ENCODE measurements at regions not wholly inside any gene's neighbourhood (a gene's known extent, or its start where the extent isn't known, plus 50 kb on each side); places are given as distances from the start of the nearest gene placed in this dataset.

DNA sequence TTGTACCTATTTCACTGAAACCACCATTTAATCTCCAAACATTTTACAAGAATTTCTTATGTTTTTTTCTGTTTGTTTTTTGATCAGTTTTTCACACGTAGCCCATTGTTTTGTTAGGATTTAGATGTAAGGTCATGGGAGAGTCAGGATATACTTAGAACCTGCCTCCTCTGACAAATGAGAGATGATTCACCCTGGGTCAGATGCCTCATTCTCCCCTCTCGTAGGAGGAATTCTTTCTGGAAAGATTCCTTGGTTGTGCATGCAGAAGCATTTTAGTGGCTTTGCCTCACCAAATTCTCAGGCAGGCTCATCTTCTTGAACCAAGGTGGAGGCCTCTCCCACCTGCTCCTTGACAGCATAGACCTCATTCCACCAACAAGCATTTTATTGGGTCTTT is 599.3 kb downstream of the SPRY1 start:
- TF ChIP-seq POLR2A (IDR thresholded peaks at IDR 0.05) (no peak), POLR2AphosphoS5 (IDR thresholded peaks at IDR 0.05) (no peak), EP300 (IDR thresholded peaks at IDR 0.05) (no peak)
- TF ChIP-seq, protein P1, sequence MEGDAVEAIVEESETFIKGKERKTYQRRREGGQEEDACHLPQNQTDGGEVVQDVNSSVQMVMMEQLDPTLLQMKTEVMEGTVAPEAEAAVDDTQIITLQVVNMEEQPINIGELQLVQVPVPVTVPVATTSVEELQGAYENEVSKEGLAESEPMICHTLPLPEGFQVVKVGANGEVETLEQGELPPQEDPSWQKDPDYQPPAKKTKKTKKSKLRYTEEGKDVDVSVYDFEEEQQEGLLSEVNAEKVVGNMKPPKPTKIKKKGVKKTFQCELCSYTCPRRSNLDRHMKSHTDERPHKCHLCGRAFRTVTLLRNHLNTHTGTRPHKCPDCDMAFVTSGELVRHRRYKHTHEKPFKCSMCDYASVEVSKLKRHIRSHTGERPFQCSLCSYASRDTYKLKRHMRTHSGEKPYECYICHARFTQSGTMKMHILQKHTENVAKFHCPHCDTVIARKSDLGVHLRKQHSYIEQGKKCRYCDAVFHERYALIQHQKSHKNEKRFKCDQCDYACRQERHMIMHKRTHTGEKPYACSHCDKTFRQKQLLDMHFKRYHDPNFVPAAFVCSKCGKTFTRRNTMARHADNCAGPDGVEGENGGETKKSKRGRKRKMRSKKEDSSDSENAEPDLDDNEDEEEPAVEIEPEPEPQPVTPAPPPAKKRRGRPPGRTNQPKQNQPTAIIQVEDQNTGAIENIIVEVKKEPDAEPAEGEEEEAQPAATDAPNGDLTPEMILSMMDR (IDR thresholded peaks at IDR 0.05) = no peak

All from suprapubic skin (tissue), 4 donors.